PC-3 (cell line): ENCODE measurements at regions not wholly inside any gene's neighbourhood (a gene's known extent, or its start where the extent isn't known, plus 50 kb on each side); places are given as distances from the start of the nearest gene placed in this dataset.

Experiments
- EZH2 ChIP-seq: fragments of 300-600 bp; sonication (generic); IDR thresholded peaks from one replicate; pipeline ENCODE4 v1.6.1; 2017; ENCODE audit warnings: antibody characterized with exemption, mild to moderate bottlenecking, low read length; ENCODE audit not compliant: unreplicated experiment
- TF ChIP-seq, protein P1 (sequence below): fragments of 300-600 bp; sonication (generic); conservative IDR thresholded peaks from 2 replicates; pipeline ENCODE4 v1.5.1; 2017; ENCODE audit warnings: antibody characterized with exemption, low read depth, mild to moderate bottlenecking, low read length

DNA sequence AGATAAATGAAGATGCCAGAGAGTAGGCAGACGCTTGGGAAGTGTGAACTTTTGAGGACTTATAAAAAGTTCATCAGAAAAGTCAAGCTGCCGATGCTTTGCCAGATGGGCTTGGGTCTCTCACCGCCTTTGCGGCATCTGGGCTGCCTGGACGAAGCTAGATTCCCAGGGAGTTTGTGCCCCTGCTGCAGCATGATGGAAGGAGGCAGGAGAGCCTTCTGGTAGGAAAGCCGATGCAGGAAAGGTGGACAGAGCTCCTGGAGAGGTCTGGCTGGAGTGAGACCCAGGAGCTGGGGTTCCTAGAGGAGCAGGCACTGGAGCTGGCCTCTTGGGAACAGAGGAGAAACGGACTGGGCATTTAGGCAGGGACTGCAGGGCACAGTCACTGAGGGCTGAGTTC lies 51.9 kb upstream of the ATP2B2 start:
- TF ChIP-seq, protein P1, sequence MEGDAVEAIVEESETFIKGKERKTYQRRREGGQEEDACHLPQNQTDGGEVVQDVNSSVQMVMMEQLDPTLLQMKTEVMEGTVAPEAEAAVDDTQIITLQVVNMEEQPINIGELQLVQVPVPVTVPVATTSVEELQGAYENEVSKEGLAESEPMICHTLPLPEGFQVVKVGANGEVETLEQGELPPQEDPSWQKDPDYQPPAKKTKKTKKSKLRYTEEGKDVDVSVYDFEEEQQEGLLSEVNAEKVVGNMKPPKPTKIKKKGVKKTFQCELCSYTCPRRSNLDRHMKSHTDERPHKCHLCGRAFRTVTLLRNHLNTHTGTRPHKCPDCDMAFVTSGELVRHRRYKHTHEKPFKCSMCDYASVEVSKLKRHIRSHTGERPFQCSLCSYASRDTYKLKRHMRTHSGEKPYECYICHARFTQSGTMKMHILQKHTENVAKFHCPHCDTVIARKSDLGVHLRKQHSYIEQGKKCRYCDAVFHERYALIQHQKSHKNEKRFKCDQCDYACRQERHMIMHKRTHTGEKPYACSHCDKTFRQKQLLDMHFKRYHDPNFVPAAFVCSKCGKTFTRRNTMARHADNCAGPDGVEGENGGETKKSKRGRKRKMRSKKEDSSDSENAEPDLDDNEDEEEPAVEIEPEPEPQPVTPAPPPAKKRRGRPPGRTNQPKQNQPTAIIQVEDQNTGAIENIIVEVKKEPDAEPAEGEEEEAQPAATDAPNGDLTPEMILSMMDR = no peak
- TF ChIP-seq EZH2 = no peak
